UCSD-AML1 (cell line): ENCODE measurements at regions not wholly inside any gene's neighbourhood (a gene's known extent, or its start where the extent isn't known, plus 50 kb on each side); places are given as distances from the start of the nearest gene placed in this dataset.
A peak's percentile ranks its signal among the peaks of the same experiment; 100 is the strongest.
"Not testable (repeated sequence)": the region's sequence is repeated elsewhere in the genome, so short reads cannot be mapped to it uniquely, and the experiment has no call there.

Source experiments
- DNase-seq: peaks from one replicate; lab custom pipeline; 2025; ENCODE audit not compliant: unreplicated experiment; lab: John Stamatoyannopoulos, UW

DNA sequence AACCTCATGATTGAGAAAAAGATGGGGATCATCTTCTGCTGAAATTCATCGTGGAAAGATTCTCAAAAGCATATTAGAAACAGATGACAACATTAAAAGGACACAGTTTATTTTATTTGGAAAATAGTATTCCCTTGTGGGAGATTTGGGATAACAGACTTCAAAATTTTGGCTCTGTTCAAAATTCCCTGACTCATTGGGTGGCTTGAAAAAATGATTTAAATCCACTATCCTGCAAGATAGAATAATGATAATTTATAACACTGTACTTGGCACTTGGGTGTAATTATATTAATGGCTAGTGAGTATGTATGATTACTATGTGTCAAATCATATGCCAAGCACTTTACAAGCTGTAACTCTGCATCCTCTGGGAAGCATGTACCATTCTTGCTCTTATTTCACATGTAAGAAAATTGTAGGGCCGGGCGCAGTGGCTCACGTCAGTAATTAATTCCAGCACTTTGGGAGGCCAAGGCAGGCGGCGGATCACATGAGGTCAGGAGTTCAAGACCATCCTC lies 128.8 kb downstream of the LMNTD1 start:
- DNase-seq, result no peak

- no peak for DNase-seq
These were observed 129.6 kb downstream of the LMNTD1 start for GRCh38 chr12:25423355-25424050.

- no peak for DNase-seq
These were observed 130.8 kb downstream of the LMNTD1 start for GRCh38 chr12:25422241-25422640.

DNA sequence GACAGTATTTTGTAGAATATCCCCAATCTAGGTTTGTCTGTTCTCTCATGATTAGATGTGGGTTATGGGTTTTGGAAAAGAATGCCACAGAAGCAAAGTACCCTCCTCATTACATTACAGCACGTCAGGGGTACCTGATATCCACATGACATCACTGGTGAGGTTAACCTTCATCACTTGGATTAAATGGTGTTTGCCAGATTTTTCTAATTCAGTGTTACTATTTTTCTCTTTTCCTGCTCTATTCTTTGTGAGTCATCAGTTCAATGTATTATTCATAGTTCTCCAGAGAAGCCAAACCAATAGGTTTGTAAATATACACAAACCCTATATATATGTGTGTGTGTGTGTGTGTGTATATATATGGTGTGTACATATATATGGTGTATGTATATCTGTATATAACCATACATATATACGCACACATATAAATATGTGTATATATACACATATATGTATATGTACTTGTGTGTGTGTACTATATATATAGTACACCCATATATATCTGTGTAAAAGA lies 131.4 kb downstream of the LMNTD1 start:
- no peak for DNase-seq

GRCh38 chr12:25420116-25420515 lies 133.0 kb downstream of the LMNTD1 start:
- DNase-seq, result no peak

DNA sequence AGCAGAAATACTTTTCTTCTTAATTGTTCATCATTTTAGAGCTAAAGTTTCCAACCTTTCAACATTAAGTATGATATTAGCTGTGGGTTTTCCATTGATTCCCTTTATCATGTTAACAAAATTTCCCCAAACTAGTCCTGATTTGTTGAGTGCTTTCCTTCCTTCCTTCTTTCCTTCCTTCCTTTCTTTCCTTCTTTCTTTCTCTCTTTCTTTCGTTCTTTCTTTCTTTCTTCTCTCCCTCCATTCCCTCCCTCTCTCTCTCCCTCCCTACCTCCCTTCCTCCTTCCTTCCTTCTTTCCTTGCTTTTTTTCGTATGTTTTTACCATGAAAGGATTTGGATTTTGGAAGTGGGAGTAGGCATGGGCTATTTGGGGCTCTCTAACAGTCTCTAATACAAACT lies 133.5 kb downstream of the LMNTD1 start:
- DNase-seq, result no peak

DNA sequence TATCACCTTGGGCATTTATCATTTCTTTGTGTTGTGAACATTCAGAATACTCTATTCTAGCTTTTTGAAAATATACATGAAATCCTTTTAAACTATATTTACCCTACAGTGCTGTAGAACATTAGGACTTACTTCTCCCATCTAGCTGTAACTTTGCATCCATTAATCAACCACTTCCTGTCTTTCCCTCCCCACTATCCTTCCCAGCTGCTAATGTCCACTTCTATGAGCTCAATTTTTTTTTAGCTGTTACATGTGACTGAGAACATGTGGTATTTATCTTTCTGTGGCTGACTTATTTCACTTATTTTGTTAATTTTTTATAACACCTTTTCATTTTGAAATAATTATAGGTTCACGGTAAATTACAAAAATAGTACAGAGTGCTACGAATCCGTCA lies 136.0 kb downstream of the LMNTD1 start:
- no peak for DNase-seq

- DNase-seq, result no peak
These were observed 136.6 kb downstream of the LMNTD1 start for GRCh38 chr12:25416516-25416915.

- DNase-seq, result no peak
These were observed 138.1 kb downstream of the LMNTD1 start for GRCh38 chr12:25415004-25415403.

DNA sequence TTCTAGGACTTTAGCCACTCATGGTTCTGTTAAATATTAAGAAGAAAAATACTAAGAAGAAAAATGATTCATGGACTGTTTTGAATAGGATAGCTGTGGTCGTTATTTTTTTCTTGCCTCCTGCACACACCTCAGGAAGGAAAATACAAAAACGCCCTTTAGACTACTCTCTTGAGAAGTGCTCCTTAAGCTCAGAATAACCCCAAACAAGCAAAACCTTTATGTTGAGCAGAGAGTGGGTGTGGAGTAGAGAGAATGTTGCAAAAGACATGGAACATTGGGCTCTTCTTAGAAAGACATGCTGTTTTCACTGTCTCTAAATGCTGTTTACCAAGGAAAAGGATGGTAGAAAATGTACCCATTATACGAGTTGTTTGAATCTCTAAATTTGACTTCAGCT lies 140.3 kb downstream of the LMNTD1 start:
- no peak for DNase-seq

DNA sequence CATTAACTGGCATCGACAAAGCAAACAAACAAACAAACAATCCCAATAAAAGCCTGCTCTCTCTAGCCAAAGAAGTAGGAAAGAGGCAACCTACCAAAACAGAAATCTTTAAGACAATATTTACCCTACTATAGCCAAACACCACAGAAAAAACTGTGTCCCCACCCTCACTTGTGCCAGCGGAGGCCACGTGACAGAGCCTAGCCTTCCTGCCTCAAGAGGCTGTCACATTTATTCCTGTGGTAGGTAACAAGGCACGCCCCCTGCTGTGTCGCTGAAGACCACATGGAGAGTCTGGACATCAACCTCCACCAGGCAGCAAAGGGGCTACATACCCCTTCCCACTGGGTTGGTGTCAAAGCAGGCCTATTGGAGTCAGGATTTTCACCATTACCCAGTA lies 148.1 kb downstream of the LMNTD1 start:
- DNase-seq, result no peak

DNA sequence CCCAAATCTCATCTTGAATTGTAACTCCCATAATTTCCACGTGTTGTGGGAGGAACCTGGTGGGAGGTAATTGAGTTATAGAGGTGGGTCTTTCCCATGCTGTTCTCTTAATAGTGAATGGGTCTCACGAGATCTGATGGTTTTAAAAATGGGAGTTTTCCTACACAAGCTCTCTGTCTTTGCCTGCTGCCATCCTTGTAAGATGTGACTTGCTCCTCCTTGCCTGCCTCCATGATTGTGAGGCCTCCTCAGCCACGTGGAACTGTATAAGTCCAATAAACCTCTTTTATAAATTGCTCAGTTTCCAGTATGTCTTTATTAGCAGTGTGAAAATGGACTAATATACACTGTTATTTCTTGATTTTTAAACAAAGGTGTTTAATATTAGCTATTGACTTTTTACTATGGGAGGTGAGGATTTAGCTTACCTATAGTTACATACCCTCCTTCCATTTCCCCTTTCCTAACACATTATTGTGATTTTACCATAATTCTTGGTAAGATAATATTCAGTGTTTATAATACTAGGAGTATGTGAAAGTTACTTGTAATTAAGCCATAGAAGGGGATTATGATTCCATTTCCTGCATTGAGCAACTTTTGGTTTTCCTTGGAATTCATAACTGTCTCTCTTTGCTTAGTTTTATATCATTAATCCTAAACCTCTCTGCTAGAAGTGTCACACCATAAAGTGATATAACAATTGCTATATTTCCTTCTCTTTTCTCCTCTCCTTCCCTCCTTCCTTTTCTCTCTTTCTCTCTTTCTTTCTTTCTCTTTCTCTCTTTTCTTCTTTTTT lies 151.0 kb upstream of the KRAS start:
- no peak for DNase-seq

- no peak for DNase-seq
These were observed 146.3 kb upstream of the KRAS start for GRCh38 chr12:25397001-25397400.

DNA sequence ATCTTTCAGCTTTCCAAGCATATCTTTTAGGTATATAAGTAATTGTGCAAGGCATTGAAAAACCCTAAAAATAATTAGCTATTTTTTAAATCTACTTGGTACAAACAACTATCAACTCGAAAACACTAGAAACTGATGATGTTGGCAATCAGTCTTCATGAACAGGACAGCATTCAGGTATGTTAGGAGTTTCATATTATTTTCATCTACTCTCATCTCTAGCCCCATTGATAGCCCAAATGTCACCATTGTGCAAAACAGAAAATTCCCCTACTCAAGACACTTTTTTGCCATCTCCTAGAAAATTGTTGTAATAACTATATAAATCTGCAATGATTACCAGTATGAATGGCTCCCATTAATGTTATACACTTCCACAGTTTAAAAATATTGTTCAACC lies 144.5 kb upstream of the KRAS start:
- DNase-seq, result no peak

DNA sequence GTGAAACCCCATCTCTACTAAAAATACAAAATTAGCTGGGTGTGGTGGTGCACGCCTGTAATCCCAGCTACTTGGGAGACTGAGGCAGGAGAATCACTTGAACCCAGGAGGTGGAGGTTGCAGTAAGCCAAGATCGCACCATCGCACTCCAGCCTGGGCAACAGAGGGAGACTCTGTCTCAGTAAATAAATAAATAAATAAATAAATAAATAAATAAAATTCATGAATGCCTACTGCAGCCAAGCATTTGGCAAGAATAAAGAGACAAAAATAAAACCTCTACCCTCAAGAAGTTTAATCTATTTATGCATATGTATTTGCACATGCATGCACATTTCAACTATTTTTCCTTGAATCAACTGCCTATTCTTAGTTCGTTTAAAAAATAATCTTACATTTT lies 144.0 kb upstream of the KRAS start:
- not testable (repeated sequence) for DNase-seq

DNA sequence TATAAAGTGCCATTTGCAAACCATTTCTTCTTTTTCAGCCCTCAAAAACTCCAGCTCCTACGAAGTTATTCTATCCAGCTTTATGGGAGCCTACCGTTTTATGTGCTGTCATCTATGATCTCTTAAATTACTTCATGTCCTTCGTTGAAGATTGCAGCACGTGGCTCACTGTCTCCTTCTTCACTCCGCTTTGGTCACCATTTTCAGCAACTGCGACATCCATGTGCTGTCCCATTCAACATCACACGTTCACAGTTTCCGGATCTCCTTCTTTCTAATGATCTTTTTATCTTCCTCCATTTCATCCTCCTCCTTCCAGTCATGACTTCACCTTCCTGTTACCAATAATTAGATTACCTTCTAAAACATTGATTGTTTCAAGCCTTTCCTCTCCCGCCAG lies 143.3 kb upstream of the KRAS start:
- no peak for DNase-seq

DNA sequence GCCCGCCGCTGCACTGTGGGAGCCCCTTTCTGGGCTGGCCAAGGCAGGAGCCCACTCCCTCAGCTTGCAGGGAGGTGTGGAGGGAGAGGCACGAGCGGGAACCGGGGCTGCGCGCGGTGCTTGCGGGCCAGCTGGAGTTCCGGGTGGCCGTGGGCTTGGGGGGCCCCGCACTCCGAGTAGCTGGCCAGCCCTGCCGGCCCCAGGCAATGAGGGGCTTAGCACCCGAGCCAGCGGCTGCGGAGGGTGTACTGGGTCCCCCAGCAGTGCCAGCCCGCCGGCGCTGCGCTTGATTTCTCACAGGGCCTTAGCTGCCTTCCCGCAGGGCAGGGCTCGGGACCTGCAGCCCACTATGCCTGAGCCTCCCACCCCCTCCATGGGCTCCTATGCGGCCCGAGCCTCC lies 140.6 kb upstream of the KRAS start:
- DNase-seq, result not testable (repeated sequence)

- no peak for DNase-seq
These were observed 137.5 kb upstream of the KRAS start for GRCh38 chr12:25388183-25388582.

GRCh38 chr12:25387732-25388050 lies 137.0 kb upstream of the KRAS start:
- no peak for DNase-seq

DNA sequence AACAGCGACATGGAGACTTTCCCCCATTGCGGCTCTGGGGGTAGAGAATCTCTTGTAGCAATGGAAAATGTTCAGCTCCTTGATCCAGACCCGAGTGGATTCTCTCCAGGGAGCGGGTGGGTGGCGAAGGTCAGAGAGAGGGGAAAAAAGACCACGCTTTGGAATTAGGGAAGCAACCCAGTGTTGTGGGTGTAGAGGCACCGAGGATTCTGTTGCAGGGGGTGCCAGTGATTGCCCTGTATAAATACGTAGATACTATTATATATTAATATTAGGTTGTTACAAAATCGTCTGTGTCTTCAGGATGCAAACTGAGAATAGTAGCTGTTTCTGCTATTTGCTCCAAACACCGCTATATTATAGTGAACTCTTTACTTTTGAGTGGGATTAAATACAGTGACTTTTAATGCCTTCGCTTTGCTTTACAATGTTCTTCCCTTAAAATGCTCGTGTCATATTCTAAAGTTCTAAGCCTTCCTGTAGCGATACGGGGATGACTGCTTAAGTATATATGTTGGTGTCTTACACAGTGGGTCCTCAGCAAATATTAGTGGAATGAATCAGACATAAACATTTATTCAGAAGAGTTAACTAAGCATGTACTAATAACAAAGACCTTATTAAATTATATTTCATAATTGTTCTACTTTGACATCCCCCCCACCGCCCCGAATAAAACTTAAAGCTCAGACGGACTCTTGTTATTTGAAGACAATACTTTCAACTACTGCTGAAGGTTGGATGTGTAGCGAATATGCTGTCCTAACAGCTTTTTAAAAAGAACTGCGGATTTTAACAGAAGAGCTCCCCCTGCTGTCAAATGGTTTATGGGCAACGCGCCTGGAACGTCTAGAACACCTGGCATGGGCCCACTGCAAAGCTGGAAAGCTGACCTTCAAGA lies 136.4 kb upstream of the KRAS start:
- peak; percentile 62 for DNase-seq

GRCh38 chr12:25384893-25385248 lies 134.1 kb upstream of the KRAS start:
- DNase-seq, result no peak
